A549 (cell line): ENCODE measurements at regions not wholly inside any gene's neighbourhood (a gene's known extent, or its start where the extent isn't known, plus 50 kb on each side); places are given as distances from the start of the nearest gene placed in this dataset.
"Not testable (repeated sequence)": the region's sequence is repeated elsewhere in the genome, so short reads cannot be mapped to it uniquely, and the experiment has no call there.

Source experiments
- ATAC-seq, 2 experiments: fragments of 200-7000 bp in 1 of 2; fragments of >200 bp in 1 of 2; cut with Nextera tagmentation in 1 of 2; cut with Tn5 transposase in 1 of 2; 3 replicates each; pipeline versions ENCODE4 v1.8.0 to v1.9.1; 2018 to 2020; ENCODE audit warnings: mild to moderate bottlenecking in 1 of 2, moderate library complexity in 1 of 2
- CTCF ChIA-PET: fragments of 300-600 bp; sonication (Branson Sonifier 250); formaldehyde crosslinking; extraction: SDS; loops from one replicate; lab custom pipeline; 2021; ENCODE audit warnings: antibody characterized with exemption, inconsistent platforms; lab: Yijun Ruan, JAX
- POLR2A ChIA-PET: fragments of 350-600 bp; formaldehyde crosslinking; extraction: SDS; loops from one replicate; lab custom pipeline; 2021; ENCODE audit warnings: antibody characterized with exemption, inconsistent platforms; lab: Yijun Ruan, JAX
- DNase-seq, 2 experiments: peaks; one replicate each; pipeline versions ENCODE4 v3.0.0 to v3.0.0-alpha.2; 2011 to 2016; ENCODE audit warnings: low read depth in 1 of 2, low spot score in 1 of 2
- FAIRE-seq: peaks from 2 replicates; lab custom pipeline; 2011; peaks lifted over from hg19 to GRCh38; lab: Jason Lieb, UNC
- H3K27ac ChIP-seq, 2 experiments: fragments of >200 bp; sonication (Bioruptor Twin); formaldehyde crosslinking; 3 replicates each; pipeline ENCODE4 v1.5.1; 2016 to 2017
- H3K4me1 ChIP-seq: fragments of >200 bp; sonication (Bioruptor Twin); formaldehyde crosslinking; 3 replicates; pipeline ENCODE4 v1.6.1; 2016
- H3K4me2 ChIP-seq: fragments of >200 bp; sonication (Bioruptor Twin); formaldehyde crosslinking; 3 replicates; pipeline ENCODE4 v1.6.1; 2016
- H3K4me3 ChIP-seq: fragments of >200 bp; sonication (Bioruptor Twin); formaldehyde crosslinking; 3 replicates; pipeline ENCODE4 v1.5.1; 2016
- H3K9me3 ChIP-seq: fragments of >200 bp; sonication (Bioruptor Twin); formaldehyde crosslinking; 3 replicates; pipeline ENCODE4 v1.6.1; 2016
- BCL3 ChIP-seq: fragments of >200 bp; sonication (Bioruptor Twin); formaldehyde crosslinking; IDR thresholded peaks from 3 replicates; pipeline ENCODE4 v1.6.1; 2016
- BHLHE40 ChIP-seq: IDR thresholded peaks from 2 replicates; pipeline ENCODE4 v1.6.1; 2012; ENCODE audit warnings: low read depth, low read length, inconsistent platforms
- CBX8 ChIP-seq: fragments of 200-600 bp; sonication (generic); IDR thresholded peaks from 2 replicates; pipeline ENCODE4 v1.6.1; 2016
- CHD4 ChIP-seq: fragments of 200-600 bp; sonication (generic); IDR thresholded peaks from 2 replicates; pipeline ENCODE4 v1.6.1; 2016; ENCODE audit warnings: antibody characterized with exemption, mild to moderate bottlenecking, borderline replicate concordance
- EHF ChIP-seq: fragments of 250-450 bp; sonication (Bioruptor Pico); IDR thresholded peaks from 2 replicates; pipeline ENCODE4 v1.5.0; 2020; ENCODE audit warnings: mild to moderate bottlenecking
- ESRRA ChIP-seq: fragments of 150-350 bp; IDR thresholded peaks from 2 replicates; pipeline ENCODE4 v1.6.1; 2014; ENCODE audit warnings: mild to moderate bottlenecking, low read length, borderline replicate concordance
- FOSB ChIP-seq: fragments of 250-450 bp; sonication (Bioruptor Pico); IDR thresholded peaks from 2 replicates; pipeline ENCODE4 v1.5.0; 2020; ENCODE audit warnings: mild to moderate bottlenecking, moderate library complexity
- FOXS1 ChIP-seq: fragments of 250-450 bp; sonication (Bioruptor Pico); IDR thresholded peaks from 2 replicates; pipeline ENCODE4 v1.5.0; 2020; ENCODE audit warnings: mild to moderate bottlenecking, moderate library complexity
- HEYL ChIP-seq: fragments of 250-450 bp; sonication (Bioruptor Pico); IDR thresholded peaks from 2 replicates; pipeline ENCODE4 v1.8.0; 2021; ENCODE audit warnings: mild to moderate bottlenecking, moderate library complexity
- HMGXB4 ChIP-seq: fragments of 250-450 bp; sonication (Bioruptor Pico); IDR thresholded peaks from 2 replicates; pipeline ENCODE4 v1.5.0; 2021; ENCODE audit warnings: mild to moderate bottlenecking, moderate library complexity, borderline replicate concordance
- HOXB13 ChIP-seq: fragments of 250-450 bp; sonication (Bioruptor Pico); IDR thresholded peaks from 2 replicates; pipeline ENCODE4 v1.5.0; 2020; ENCODE audit warnings: low read depth, mild to moderate bottlenecking, moderate library complexity
- HOXB5 ChIP-seq: fragments of 250-450 bp; sonication (Bioruptor Pico); IDR thresholded peaks from 2 replicates; pipeline ENCODE4 v1.5.0; 2020; ENCODE audit warnings: mild to moderate bottlenecking, moderate library complexity
- KDM5A ChIP-seq: fragments of 200-600 bp; sonication (generic); IDR thresholded peaks from 2 replicates; pipeline ENCODE4 v1.6.1; 2016; ENCODE audit warnings: antibody characterized with exemption, mild to moderate bottlenecking
- MAZ ChIP-seq: fragments of 150-350 bp; IDR thresholded peaks from 2 replicates; pipeline ENCODE4 v1.6.1; 2014; ENCODE audit warnings: antibody characterized with exemption, low read depth, low read length, borderline replicate concordance
- NPAS2 ChIP-seq: fragments of 250-450 bp; sonication (Bioruptor Pico); IDR thresholded peaks from 2 replicates; pipeline ENCODE4 v1.8.0; 2022; ENCODE audit warnings: mild to moderate bottlenecking, moderate library complexity, borderline replicate concordance
- PHF8 ChIP-seq: fragments of 200-600 bp; sonication (generic); IDR thresholded peaks from 2 replicates; pipeline ENCODE4 v1.6.1; 2016; ENCODE audit warnings: low read depth, mild to moderate bottlenecking, antibody characterized with exemption, moderate library complexity, borderline replicate concordance
- RFX5 ChIP-seq: fragments of 450-650 bp; IDR thresholded peaks from 2 replicates; pipeline ENCODE4 v1.7.1; 2014; ENCODE audit warnings: antibody characterized with exemption, mild to moderate bottlenecking, moderate library complexity
- TP53 ChIP-seq: fragments of 250-450 bp; sonication (Bioruptor Pico); IDR thresholded peaks from 2 replicates; pipeline ENCODE4 v1.5.0; 2021; ENCODE audit warnings: mild to moderate bottlenecking, moderate library complexity
- ZFP36 ChIP-seq: fragments of 450-650 bp; IDR thresholded peaks from 2 replicates; pipeline ENCODE4 v1.6.1; 2014; ENCODE audit warnings: borderline replicate concordance; ENCODE audit not compliant: partially characterized antibody
- ZNF302 ChIP-seq: fragments of 250-450 bp; sonication (Bioruptor Pico); IDR thresholded peaks from 2 replicates; pipeline ENCODE4 v1.9.0; 2021; ENCODE audit warnings: inconsistent platforms, mild to moderate bottlenecking, moderate library complexity
- ZSCAN20 ChIP-seq: fragments of 250-450 bp; sonication (Bioruptor Pico); IDR thresholded peaks from 2 replicates; pipeline ENCODE4 v1.8.0; 2022; ENCODE audit warnings: mild to moderate bottlenecking, moderate library complexity
- WGBS: methylation state at CpG from one replicate; pipeline ENCODE4 v1.1.6; 2017; ENCODE audit errors: missing lambda C conversion rate; 5-methylcytosine and 5-hydroxymethylcytosine counted together

- H3K9me3 ChIP-seq = no peaks in the 10 kb centered on the region
These were observed 86.4 kb upstream of the SEZ6L start for GRCh38 chr22:26082866-26083265.

GRCh38 chr22:26086359-26086758 lies 82.9 kb upstream of the SEZ6L start:
- WGBS = 0% methylated on average over 1 of the region's 1 CpG
- POLR2A ChIA-PET = no interaction called here
- CTCF ChIA-PET = interaction anchor here (1.2 kb wide), 1 partner anchor 17 kb away, joined by 3 read pairs; no protein-coding TSS in a partner anchor
- FAIRE-seq (no peak), ATAC-seq (no peak), DNase-seq (no peak)
- H3K9me3 ChIP-seq = no peaks in the 10 kb centered on the region
- no peaks in the 10 kb centered on the region for H3K4me1 ChIP-seq
- H3K4me2 ChIP-seq = no peak overlapping the region
- no peak overlapping the region for H3K4me3 ChIP-seq
- H3K27ac ChIP-seq = no peak overlapping the region
- TF ChIP-seq BHLHE40 = no peak
- TF ChIP-seq FOXS1 (CRISPR knock-in tag) = no peak
- no peak for TF ChIP-seq FOSB (CRISPR knock-in tag)
- TF ChIP-seq NPAS2 (CRISPR knock-in tag) = no peak
- no peak for TF ChIP-seq TP53 (CRISPR knock-in tag)
- TF ChIP-seq HEYL (CRISPR knock-in tag) = no peak
- TF ChIP-seq HOXB13 = no peak
- TF ChIP-seq ZSCAN20 (CRISPR knock-in tag) = no peak
- TF ChIP-seq ZNF302 (CRISPR knock-in tag) = no peak

More at GRCh38 chr22:26082866-26083265, 86.4 kb upstream of the SEZ6L start:
- CTCF ChIA-PET = no interaction called here
- H3K4me3 ChIP-seq = no peak overlapping the region
- no peak for FAIRE-seq
- no peak for ATAC-seq
- POLR2A ChIA-PET = no interaction called here
- no peak for DNase-seq
- no peaks in the 10 kb centered on the region for H3K4me1 ChIP-seq
- no peak for TF ChIP-seq RFX5
- no peak for TF ChIP-seq MAZ
- no peak for TF ChIP-seq EHF (CRISPR knock-in tag)
- TF ChIP-seq CBX8 = no peak
- no peak for TF ChIP-seq ESRRA
- TF ChIP-seq HMGXB4 (CRISPR knock-in tag) = no peak
- TF ChIP-seq HOXB5 (CRISPR knock-in tag) = no peak
- no peak for TF ChIP-seq CHD4
- TF ChIP-seq KDM5A = no peak
- TF ChIP-seq ZFP36 = no peak
- H3K4me2 ChIP-seq = no peak overlapping the region
- H3K27ac ChIP-seq = no peak overlapping the region

- TF ChIP-seq BCL3 = no peak
- no peak for FAIRE-seq
- Histone ChIP-seq H3K9me3 (no peaks in the 10 kb centered on the region), H3K4me3 (no peak overlapping the region), H3K27ac (no peak overlapping the region), H3K4me2 (no peak overlapping the region), H3K4me1 (no peaks in the 10 kb centered on the region)
- ChIA-PET POLR2A (no interaction called here), CTCF (no interaction called here)
- ATAC-seq = no peak
- WGBS = 39% methylated on average over 8 of the region's 8 CpGs
- no peak for DNase-seq
These were observed 81.4 kb upstream of the SEZ6L start for GRCh38 chr22:26087816-26088215.

- ChIA-PET POLR2A (no interaction called here), CTCF (no interaction called here)
- Histone ChIP-seq H3K4me2 (no peak overlapping the region), H3K27ac (no peak overlapping the region), H3K9me3 (no peaks in the 10 kb centered on the region), H3K4me1 (no peaks in the 10 kb centered on the region), H3K4me3 (no peak overlapping the region)
- TF ChIP-seq PHF8 = no peak
- TF ChIP-seq FOXS1 (CRISPR knock-in tag) = no peak
- FAIRE-seq (no peak), DNase-seq (no peak), ATAC-seq (no peak)
- whole genome bisulfite sequencing = under 1% methylated on average over 6 of the region's 6 CpGs
These were observed 78.4 kb upstream of the SEZ6L start for GRCh38 chr22:26090821-26091220.

- POLR2A ChIA-PET, FAIRE-seq: not testable (repeated sequence)
These were observed 74.8 kb upstream of the SEZ6L start for GRCh38 chr22:26094497-26094896.

More at GRCh38 chr22:26094497-26094896, 74.8 kb upstream of the SEZ6L start:
- ATAC-seq, DNase-seq, H3K9me3 ChIP-seq, H3K4me1 ChIP-seq, H3K4me3 ChIP-seq, H3K4me2 ChIP-seq, H3K27ac ChIP-seq: not testable (repeated sequence)
- CTCF ChIA-PET = interaction anchor here (0.7 kb wide), 1 partner anchor 10 kb away, joined by 3 read pairs; no protein-coding TSS in a partner anchor
- 30% methylated on average over 7 of the region's 7 CpGs for WGBS
